ENCODE measurements at regions not wholly inside any gene's neighbourhood (a gene's known extent, or its start where the extent isn't known, plus 50 kb on each side); places are given as distances from the start of the nearest gene placed in this dataset.
"Not testable (repeated sequence)": the region's sequence is repeated elsewhere in the genome, so short reads cannot be mapped to it uniquely, and the experiment has no call there.

GRCh38 chr16:85201574-85201973 is 89.3 kb upstream of the CIBAR2 start:
- Histone ChIP-seq H3K4me3 (no peak overlapping the region), H3K9me3 (ENCODE audit: low read depth, low read length) (no peaks in the 10 kb centered on the region), H3K27ac (no peak overlapping the region), H3K9ac (ENCODE audit: insufficient read length) (no peak overlapping the region), H3K36me3 (ENCODE audit: insufficient read depth, low read length) (no peaks in the 10 kb centered on the region)
- no peak for TF ChIP-seq EZH2 (IDR thresholded peaks at IDR 0.05)
- no peak for DNase-seq (ENCODE audit: low read depth, low spot score)

GRCh38 chr16:85202051-85202601 is 89.9 kb upstream of the CIBAR2 start:
- Histone ChIP-seq H3K36me3 (ENCODE audit: insufficient read depth, low read length) (no peaks in the 10 kb centered on the region), H3K4me3 (no peak overlapping the region), H3K9me3 (ENCODE audit: low read depth, low read length) (no peaks in the 10 kb centered on the region), H3K9ac (ENCODE audit: insufficient read length) (no peak overlapping the region), H3K27ac (no peak overlapping the region)
- no peak for DNase-seq (ENCODE audit: low read depth, low spot score)
- TF ChIP-seq EZH2 (IDR thresholded peaks at IDR 0.05): no peak
- TF ChIP-seq POLR2AphosphoS5 (IDR thresholded peaks at IDR 0.05; ENCODE audit: borderline replicate concordance, low read depth, low read length): no peak
- no peak for TF ChIP-seq FOXP2 (optimal IDR thresholded peaks at IDR 0.05; ENCODE audit: control extremely low read depth, extremely low read length, insufficient read depth)

GRCh38 chr16:85202631-85203461 is 90.6 kb upstream of the CIBAR2 start:
- Histone ChIP-seq H3K4me3 (no peak overlapping the region), H3K36me3 (ENCODE audit: insufficient read depth, low read length) (no peaks in the 10 kb centered on the region), H3K9ac (ENCODE audit: insufficient read length) (no peak overlapping the region), H3K27ac (no peak overlapping the region), H3K9me3 (ENCODE audit: low read depth, low read length) (no peaks in the 10 kb centered on the region)
- DNase-seq (ENCODE audit: low read depth, low spot score): no peak
- TF ChIP-seq EZH2 (IDR thresholded peaks at IDR 0.05) (no peak), POLR2AphosphoS5 (IDR thresholded peaks at IDR 0.05; ENCODE audit: borderline replicate concordance, low read depth, low read length) (no peak), FOXP2 (optimal IDR thresholded peaks at IDR 0.05; ENCODE audit: control extremely low read depth, extremely low read length, insufficient read depth) (no peak)

- Histone ChIP-seq H3K9me3 (ENCODE audit: low read depth, low read length) (no peaks in the 10 kb centered on the region), H3K36me3 (ENCODE audit: insufficient read depth, low read length) (no peaks in the 10 kb centered on the region), H3K4me3 (no peak overlapping the region), H3K27ac (no peak overlapping the region), H3K9ac (ENCODE audit: insufficient read length) (no peak overlapping the region)
- no peak for DNase-seq (ENCODE audit: low read depth, low spot score)
- TF ChIP-seq EZH2 (IDR thresholded peaks at IDR 0.05): no peak
- TF ChIP-seq FOXP2 (optimal IDR thresholded peaks at IDR 0.05; ENCODE audit: control extremely low read depth, extremely low read length, insufficient read depth): no peak
- no peak for TF ChIP-seq POLR2AphosphoS5 (IDR thresholded peaks at IDR 0.05; ENCODE audit: borderline replicate concordance, low read depth, low read length)
These were observed 91.2 kb upstream of the CIBAR2 start for GRCh38 chr16:85203462-85203813.

- no peak overlapping the region for H3K4me3 ChIP-seq
- H3K36me3 ChIP-seq (ENCODE audit: insufficient read depth, low read length): no peaks in the 10 kb centered on the region
- no peak for TF ChIP-seq EZH2 (IDR thresholded peaks at IDR 0.05)
- no peak for TF ChIP-seq POLR2AphosphoS5 (IDR thresholded peaks at IDR 0.05; ENCODE audit: borderline replicate concordance, low read depth, low read length)
- TF ChIP-seq FOXP2 (optimal IDR thresholded peaks at IDR 0.05; ENCODE audit: control extremely low read depth, extremely low read length, insufficient read depth): no peak
- H3K9ac ChIP-seq (ENCODE audit: insufficient read length): no peak overlapping the region
- H3K27ac ChIP-seq: no peak overlapping the region
- no peak for DNase-seq (ENCODE audit: low read depth, low spot score)
- no peaks in the 10 kb centered on the region for H3K9me3 ChIP-seq (ENCODE audit: low read depth, low read length)
These were observed 92.2 kb upstream of the CIBAR2 start for GRCh38 chr16:85204242-85205010.

GRCh38 chr16:85205257-85205656 is 93.0 kb upstream of the CIBAR2 start:
- H3K4me3 ChIP-seq; H3K9ac ChIP-seq (ENCODE audit: insufficient read length); H3K9me3 ChIP-seq (ENCODE audit: low read depth, low read length); DNase-seq (ENCODE audit: low read depth, low spot score); H3K27ac ChIP-seq; H3K36me3 ChIP-seq (ENCODE audit: insufficient read depth, low read length): not testable (repeated sequence)

GRCh38 chr16:85205747-85206471 is 93.6 kb upstream of the CIBAR2 start:
- no peak for DNase-seq (ENCODE audit: low read depth, low spot score)
- Histone ChIP-seq H3K9me3 (ENCODE audit: low read depth, low read length) (no peaks in the 10 kb centered on the region), H3K36me3 (ENCODE audit: insufficient read depth, low read length) (no peaks in the 10 kb centered on the region), H3K4me3 (no peak overlapping the region), H3K9ac (ENCODE audit: insufficient read length) (no peak overlapping the region), H3K27ac (no peak overlapping the region)
- no peak for TF ChIP-seq EZH2 (IDR thresholded peaks at IDR 0.05)
- TF ChIP-seq FOXP2 (optimal IDR thresholded peaks at IDR 0.05; ENCODE audit: control extremely low read depth, extremely low read length, insufficient read depth): no peak
- no peak for TF ChIP-seq POLR2AphosphoS5 (IDR thresholded peaks at IDR 0.05; ENCODE audit: borderline replicate concordance, low read depth, low read length)
